ENCODE measurements at regions not wholly inside any gene's neighbourhood (a gene's known extent, or its start where the extent isn't known, plus 50 kb on each side); places are given as distances from the start of the nearest gene placed in this dataset.

DNA sequence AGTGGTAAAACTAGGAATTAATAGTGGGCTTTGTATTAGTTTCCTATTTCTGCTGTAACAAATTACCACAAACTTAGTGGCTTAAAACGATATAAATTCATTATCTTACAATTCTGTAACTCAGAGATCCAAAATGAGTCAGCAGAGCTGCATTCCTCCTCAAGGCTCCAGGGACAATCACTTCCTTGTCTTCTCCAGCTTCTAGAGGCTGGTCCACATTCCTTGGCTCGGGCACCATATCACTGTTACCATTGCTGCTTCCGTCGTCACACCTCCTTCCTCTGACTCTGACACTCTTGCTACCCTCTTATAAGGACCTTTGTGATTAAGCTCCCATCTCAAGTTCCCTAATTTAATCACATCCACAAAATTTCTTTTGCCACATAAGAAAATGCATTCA is 567.8 kb upstream of the KLHL29 start:
- no peak for DNase-seq

DNA sequence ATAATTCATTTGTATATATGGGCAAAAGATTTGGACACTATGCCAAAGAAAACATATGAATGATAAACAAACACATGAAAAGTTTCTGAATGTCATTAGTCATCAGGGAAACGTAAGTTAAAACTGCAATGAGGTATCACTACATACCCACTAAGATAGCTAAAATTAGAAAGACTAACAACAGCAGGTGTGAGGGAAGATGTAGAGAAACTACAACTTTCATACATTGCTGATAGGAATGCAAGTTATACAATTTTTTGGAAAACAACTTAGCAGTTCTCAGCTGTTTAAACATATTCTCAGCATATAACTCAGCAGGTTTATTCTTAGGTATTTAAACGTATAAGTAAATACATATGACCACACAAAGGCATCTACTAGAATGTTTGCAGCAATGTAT is 563.5 kb upstream of the KLHL29 start:
- DNase-seq: no peak

DNA sequence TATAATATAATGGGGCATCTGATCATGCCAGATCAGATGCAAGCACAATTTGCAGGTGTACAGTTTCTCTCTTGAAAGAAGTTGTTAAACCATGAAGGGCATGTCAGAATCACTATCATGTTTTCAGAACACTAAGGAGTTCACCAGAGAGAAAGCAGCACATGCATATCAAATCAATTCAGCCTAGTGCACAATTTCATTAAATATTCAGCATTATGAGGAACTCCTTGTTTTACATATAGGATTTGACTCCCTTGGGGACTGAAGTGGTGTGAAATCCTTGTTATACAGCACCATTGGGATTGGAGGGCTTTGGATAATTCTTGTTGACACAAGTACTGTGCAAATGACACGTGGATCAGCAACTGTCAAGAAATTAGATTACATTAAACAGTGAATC is 562.1 kb upstream of the KLHL29 start:
- DNase-seq: no peak

DNA sequence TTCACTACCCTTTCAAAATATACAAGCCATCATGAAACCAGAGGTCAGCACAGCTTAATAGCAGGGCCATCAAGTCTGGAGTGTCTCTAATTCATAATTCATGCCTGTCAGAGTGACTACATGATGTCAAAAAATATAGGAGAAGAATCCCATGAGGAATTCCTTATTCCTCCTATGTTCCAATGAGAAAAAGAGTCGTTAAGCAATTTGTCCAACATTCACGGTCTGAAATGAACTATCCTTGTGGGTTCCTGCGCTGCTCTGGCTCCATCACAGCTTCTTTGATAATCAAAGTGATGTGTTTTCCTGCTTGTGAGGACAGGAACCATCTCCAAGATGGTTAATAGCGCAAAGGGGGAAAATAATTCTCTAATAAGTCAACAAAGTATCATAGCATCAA is 560.4 kb upstream of the KLHL29 start:
- no peak for DNase-seq

DNA sequence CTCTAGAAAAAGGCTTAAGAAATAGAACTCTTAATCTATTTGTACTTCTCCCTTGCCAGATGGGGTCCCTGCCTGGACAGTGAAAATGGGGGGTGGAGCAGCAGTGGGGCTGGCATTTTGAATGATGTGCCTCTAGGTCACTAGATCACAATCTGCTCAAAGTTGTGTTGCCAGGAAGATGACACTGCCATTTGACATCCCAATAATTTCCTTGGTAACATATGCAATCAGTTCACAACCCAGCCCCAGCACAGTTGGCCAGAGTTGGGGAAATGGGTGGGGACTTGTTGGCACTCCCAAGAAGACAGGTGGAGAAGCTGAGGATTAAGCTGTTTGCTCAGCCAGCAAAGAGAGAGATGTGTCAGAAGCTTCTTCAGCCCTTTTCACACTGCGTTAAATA is 558.3 kb upstream of the KLHL29 start:
- DNase-seq: no peak

DNA sequence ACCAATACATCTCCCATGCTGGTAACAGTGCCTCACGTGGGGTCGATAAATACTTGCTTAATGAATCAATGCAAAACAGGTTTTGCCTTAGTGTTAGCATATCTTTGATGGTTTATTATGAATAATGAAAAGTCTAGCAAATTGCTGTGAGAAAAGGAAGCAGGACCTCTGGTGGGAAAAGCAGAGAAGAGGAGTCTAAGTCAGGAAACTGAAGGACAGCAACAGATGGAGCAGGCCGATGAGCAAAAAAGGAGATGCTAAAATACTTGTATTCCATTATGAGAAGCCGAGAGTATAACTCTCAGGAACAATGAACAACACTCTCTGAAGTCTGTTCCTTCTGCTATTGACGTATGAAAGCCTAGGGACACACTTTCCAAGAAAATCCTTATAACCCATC is 555.2 kb upstream of the KLHL29 start:
- no peak for DNase-seq

DNA sequence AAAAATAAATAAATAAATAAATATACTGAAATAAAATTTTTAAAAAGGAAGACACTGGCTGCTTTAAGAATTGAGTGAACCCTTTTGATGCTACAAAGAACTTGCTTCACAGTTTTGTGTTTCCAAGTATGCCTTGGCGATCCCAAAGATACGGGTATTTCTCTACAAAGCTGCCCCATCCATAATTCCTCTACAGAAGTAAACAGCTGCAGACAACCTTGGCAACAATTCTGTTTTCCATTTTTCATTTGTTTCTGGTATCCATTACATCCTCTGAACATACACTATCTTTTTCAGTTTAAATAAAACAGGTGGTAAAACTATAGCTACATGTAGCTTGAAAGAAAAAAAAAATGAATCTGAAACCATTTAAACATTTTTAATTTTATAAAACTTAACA is 552.8 kb upstream of the KLHL29 start:
- DNase-seq: no peak

DNA sequence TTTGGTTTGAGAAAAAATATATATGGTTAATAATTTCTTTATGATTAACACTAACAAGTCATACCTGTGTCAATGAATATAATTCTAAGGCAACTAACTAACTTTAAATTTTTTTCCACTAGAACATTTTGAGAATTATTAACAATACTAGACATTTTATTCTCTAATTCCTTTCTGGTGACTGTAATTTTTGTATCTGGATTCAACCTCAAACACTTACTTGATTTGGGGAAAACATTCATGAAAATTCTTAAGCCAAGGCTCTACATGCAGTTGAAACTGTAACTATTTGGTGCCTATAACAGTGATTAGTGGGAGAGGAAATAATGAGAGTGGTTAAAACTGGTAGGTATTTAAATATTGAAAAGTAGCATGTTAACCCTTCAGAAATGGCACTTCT is 546.5 kb upstream of the KLHL29 start:
- DNase-seq: no peak

DNA sequence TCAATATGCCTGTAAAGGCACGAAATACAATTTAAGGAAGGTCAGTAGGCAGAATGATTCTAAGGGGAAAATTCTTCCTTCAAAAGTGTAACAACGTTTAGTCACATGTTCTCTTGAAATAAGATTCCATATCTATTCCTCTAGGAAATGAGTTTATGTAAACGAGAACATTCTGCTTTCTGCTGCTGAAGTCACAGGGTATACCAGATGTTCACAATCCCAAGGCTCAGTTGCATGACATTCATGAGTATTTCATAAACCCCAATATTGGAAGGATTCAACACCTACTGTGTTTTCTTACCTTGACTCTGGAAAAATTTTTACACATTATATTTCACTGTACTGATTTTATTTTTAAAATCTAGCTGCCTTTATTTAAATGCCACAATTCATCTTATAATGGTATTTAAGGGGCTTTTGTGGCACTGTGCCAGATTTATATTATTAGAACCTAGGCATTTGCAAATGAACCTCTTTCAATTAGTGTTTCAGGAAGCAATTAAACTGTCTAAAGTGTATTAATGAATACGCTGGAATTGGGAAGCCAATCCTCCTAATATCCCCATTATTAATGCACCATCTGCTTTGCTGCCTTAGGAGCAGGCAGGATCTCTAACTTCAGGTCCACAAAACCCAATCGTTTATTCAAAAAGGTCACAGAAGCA is 542.6 kb upstream of the KLHL29 start:
- DNase-seq: no peak

DNA sequence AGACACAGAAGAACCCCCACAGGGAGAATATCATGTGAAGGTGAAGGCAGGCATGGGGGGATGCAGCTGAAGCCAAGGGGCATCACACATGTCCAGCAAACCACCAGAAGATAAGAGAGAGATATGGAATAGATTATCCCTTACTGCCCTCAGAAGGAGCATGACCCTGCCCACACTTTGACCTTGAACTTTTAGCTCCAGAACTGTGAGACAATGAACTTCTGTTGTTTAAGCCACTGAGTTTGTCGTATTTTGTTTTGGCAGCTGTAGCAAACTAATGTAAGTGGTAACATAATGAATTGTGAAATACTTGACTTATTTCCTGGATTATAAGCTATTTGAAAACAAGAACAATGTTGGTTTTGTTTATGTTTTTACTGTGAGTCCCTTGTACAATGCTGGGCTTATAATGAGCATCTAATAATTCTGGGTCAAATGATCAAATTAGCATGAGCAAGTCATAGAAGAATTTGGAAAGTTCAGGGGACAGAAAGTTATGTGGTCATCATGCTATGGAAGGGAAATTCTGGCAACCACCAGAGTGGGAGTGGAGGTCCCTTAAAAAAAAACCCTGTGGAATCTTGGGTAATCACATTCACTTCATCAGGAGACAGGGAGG is 541.0 kb upstream of the KLHL29 start:
- DNase-seq: no peak

DNA sequence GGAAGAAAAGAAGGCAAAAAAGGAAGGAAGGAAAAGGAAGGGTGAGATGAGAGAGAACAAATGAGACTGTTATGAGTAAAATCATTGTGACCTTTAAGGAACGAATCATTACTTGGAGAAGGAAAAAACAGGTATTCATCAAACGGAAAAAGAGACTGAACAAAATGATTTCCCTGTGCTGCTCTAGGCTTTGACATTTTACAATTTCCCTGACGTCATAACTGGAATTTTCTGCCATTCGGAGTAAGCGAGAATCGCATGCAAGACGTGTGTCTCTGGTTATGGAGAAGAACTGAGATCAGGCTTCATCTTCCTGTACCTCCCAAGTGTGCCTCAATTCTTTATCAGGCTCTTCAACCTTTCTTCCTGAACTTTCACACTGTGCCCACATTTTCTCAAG is 534.7 kb upstream of the KLHL29 start:
- DNase-seq: no peak

DNA sequence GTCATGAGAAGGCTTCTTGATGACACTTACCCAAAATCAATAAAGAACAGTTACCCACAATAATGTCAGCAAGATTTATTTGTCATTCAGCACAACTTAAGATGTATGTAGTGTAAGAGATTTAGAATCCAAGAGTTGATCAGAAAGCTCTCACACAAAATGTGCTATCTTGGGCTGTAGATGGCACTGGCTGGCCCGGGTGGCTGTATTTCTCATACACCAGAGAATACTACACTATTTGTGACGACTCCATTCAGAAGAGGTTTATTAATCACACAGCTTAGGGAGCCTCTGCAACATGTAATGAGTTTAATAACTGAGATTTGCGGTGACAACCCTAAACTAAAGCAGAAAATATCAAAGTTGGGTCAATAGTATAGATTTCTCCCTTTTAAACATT is 530.4 kb upstream of the KLHL29 start:
- DNase-seq: no peak

DNA sequence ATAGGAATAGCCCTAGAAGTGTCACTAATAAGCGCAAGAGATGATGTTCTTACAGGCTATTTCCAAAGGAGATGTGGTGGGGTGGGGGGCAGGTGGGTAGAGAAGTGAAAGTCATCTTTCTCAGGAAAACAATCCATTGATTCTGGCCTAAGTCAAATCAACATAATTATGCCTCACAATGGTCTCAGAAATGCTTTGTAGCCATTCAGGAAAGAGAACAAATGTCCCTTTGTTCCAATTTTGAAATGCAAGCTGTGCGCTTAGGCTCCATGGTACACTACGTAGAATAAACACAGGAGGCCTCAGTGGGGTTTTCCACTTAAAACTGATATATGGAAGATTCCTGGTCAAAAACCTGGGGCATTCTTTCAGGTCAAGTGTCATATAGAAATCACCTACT is 529.9 kb upstream of the KLHL29 start:
- DNase-seq: no peak

DNA sequence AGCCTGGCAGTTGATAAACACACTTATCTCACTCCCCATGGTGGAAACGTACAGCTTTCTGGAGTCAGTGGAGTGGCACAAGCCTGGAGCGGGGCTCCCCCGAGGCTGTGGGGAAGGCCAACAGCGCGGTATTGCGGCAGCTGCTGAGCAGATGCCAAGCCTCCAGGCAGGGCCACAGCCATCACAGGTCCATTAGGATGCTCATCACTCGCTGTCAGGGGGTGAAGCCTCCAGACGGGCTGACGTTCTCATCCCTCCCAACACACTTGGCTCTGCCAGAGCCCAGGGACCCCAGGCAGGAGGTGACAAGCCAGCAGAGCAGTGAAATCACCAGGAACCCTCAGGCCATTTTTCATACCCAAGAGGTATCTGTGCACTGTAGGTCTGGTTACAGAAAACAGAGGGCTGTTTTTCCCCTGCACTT is 529.2 kb upstream of the KLHL29 start:
- no peak for DNase-seq

DNA sequence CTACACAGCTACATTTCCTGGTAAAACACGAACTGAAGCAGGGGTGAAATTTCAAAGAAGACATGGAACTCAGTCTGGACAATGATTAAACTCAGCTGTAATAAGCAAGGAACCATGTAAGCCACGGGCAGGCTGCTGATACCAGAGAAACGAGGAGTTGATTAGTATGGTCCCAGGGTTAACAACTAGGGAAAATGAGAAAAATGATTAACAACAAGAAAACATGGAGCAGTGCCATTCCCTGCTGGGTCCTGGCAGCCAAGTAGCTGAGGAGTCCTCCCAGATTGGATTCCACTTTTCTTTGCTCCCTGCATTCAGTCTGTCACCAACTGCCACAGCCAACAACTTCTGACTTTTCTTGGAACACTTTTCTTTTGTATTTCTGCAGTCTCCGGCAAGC is 517.0 kb upstream of the KLHL29 start:
- DNase-seq: no peak

DNA sequence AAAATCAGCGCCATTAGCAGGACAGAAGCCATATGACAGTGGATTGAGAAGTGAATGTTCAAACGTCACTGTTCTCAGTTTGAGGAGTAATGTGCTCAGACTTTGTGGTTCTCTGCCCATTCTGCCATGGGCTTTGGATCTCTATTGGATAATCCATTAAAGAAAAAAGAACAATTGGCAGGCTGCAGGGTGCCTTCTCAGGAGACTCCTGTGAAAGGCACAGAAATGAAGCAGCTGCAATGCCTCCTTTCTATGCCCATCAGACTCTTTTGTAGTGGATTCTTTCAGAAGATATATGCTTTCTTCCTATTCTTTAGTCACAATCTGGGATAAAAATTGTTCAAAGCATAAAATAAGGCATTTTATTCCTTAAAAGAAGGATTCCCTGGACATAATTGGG is 506.9 kb upstream of the KLHL29 start:
- DNase-seq: no peak

DNA sequence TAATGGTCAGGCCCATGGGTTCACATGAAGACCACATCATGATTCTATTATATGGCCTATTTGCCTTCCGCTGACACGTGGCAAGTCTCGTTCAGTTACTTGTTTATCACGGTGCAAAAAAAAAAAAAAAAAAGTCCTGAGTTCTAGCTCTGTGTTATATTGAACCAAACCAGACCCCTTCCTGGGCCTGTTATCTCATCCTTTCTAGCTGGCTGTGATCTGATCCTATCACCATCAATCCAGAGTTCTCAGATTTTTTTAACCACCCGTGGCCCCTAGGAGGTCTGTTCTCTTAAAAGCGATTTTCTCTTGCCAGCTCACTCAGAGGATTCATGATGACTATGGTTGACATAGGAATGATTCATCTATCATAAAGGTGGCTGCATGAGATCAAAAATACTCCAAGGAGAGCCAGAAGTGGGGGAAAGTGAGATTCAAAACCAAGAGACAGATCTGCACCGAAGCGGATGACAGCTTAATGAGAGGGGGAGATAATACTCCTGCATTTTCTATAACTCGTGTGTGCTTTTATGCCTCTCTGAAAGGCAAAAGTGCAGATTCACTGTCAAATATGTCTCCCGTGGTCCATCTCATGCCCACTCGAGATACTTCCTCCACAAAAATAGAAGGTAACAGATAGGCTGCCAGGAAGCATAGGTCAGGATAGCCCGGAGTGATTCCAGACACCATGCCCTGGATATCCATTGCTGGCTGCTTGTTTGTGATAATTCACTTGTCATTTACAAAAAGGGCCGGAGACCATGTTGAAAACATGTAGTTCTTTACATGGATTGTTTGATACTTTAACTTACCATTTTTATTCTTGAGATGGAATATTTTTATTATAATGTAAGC is 505.7 kb upstream of the KLHL29 start:
- DNase-seq: no peak

DNA sequence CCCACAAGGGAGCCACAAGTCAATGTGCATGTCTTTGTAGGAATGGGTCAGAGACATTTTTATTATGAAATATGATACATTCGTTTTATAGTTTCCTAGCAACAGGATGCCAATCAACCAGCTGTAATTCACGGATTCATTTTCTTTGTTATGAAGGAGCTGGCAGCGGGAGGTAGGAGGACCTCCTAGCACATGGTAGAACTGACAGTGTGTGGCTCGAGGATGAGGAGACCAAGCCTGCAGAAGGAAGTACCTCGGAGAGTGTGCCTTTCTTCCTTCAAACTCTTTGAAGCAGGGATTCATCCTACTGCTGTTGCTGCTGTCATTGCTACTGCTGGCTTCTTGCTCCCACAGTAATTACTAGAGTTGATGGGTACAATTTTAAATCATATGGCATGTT is 504.8 kb upstream of the KLHL29 start:
- DNase-seq: no peak

DNA sequence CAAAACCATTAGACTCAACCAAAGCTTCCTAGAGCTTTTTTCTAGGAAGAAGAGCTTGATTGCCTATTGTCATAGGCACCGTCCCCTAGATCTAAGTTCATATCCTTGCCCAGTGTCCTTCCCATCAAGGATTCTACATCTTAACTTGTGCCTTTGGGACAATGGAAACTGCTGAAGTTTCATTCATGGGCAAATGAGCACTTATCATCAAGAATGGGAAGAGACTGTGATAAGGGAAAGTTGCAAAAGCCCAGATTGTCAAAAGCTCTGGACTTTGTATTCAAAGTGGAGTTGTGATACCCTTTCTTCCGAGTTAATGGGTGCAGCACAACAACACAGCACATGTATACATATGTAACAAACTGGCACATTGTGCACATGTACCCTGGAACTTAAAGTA is 503.0 kb upstream of the KLHL29 start:
- no peak for DNase-seq

DNA sequence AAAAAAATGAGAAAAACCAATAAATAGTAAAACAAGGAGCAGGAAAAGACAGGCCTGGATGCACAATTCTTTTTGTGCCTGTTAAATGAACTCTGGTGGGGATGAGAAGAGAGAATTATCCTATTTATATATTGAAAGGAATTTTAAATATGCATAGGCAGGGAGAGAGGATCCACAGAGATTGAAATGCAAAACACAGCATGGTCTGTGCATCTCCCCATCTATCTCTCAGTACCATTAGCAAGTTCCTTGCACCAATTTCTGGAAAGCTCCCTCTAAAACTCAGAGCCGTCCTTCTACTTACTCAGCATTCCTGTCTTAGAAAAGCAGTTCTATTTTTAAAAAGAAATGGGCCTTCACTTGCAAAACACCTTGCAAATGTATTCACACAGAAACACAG is 502.3 kb upstream of the KLHL29 start:
- no peak for DNase-seq

DNA sequence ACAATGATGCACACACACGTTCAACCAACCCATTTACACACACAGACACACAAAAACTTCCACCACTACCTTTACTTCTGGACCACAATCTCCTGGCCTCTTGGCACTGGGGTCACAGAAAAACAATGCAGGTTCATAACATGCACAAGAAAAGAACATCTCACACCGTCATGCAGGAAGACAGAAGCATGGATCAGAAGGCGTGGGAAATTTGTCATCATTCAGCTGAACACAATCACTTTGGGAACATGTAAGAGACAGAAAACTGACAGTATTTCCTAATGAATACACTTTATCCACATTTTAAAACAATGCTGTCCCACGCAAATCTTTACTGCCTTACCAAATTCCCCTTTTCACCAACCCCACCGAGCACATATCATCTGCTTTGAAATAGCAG is 501.9 kb upstream of the KLHL29 start:
- no peak for DNase-seq

DNA sequence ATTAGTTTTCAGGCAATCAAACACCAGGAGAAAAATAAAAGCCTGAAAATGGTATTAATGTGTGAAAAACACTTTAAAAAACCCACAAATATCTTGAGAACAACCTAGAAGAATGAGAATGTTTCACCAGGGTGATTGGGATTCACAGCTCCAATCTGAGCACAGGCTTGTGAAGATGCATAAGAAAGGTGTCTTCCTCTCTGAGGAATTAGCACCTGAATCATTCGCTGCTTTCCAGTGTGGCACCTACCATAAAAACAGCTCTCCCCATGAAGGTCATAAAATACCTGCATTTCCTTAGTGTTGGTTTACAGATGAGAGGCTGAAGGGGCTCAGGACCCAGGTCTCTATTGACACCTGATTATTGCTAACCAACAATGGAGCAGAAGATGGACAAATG is 499.7 kb upstream of the KLHL29 start:
- no peak for DNase-seq

DNA sequence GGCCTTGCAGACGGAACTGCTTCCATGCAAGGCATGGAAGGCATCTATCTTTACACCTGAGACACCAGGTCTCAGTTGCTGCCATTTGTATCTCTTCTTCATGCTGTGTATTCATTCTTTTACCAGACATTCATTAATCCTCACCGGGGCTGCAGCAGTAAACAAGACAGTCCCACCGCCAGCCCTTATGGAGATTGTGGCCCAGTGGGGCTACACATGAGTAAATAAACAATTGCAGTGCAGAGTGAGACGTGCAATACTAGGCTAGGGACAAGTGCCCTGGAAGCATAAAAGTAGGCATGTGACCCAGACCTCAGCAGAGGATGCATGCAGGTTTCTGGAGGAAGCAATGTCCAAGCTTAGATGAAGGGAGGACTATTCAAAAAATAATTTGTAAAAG is 497.6 kb upstream of the KLHL29 start:
- DNase-seq: no peak

DNA sequence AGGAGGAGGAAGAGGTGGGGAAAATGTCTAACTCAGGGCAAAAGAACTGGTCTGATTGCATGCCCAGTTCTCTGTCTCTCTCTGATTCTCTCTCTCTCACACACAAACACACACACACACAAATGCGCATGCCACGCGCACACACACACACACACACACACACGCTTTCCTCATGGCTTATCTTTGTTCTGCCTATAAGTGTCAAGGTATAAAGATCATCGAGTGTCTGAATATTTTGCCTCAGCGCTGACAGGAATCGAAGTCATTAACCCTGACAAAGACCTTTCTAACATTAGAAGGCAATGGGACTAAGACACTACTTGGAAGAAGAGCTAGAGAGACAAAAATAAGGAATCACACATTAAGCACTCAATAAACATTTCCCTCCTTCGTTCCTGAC is 497.1 kb upstream of the KLHL29 start:
- DNase-seq: no peak

All from activated CD4-positive, alpha-beta T cell treated with anti-CD3 and anti-CD28 coated beads, Interleukin-10, Interleukin-2, amounts not matched to agents 100 ng/mL and 50 ng/mL, durations not matched to agents 16 hours and 8 hours (primary cell).